Jurkat, Clone E6-1 (cell line): ENCODE measurements at regions not wholly inside any gene's neighbourhood (a gene's known extent, or its start where the extent isn't known, plus 50 kb on each side); places are given as distances from the start of the nearest gene placed in this dataset.

Experiments
- DNase-seq: peaks from one replicate; pipeline ENCODE4 v3.0.0-alpha.2; 2011; ENCODE audit warnings: low read depth, low spot score
- H3K4me3 ChIP-seq: 2 replicates; pipeline ENCODE4 v1.5.1; 2011; ENCODE audit warnings: mild to moderate bottlenecking, low read length, control low read depth, moderate library complexity

DNA sequence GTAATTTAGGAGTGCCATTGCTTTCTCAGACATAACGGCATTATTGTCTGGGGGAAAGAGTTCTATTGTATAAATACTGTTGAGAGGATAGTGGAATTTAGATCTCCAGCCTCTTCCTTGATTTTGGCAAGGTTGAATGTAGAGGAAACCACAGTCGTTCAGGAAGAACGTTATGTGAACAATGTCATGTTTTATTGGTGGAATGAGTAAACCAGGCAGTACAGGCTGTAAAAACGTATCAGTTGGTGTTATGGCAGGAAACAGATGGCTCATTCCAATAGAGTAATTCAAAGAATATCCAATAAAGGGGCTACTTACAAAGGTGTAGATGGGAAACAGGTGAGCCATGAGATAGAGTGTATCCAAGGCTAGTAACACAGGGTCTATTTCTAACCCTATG, 123.6 kb upstream of the SLC35B3 start:
- H3K4me3 ChIP-seq: no peak overlapping the region
- DNase-seq: no peak

DNA sequence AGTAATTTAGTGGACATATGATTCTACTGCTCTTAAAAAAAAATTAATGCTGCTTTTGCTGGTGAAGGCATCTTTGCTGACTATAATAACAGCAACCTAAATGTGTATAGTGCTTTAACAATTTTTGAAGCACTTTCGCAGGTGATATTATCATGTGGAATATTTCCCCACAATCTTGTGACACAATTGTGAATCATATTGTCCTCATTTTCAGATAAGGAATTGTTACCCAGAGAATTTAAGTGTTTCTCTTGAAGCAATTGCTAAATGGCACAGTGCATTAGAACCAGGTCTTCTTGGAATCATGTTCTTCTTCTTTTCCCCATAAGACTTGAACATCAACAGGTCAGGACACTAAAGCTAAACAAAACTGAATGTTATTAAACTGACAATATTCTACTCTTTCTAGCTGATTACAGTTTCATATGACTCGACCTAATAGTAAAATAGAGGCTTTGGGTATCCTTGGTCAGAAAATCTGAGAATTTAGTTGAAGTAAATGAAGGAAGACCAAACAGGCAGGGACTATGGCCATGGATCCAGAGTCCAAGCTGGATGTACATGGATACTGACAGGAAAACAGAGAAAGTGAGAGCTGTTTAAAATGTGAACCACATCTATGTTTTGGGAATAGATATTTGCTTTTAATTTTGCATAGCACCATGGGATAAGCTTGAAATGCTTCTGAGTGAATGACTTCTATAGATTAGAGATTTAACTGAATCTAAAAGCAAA, 121.8 kb upstream of the SLC35B3 start:
- DNase-seq: no peak

DNA sequence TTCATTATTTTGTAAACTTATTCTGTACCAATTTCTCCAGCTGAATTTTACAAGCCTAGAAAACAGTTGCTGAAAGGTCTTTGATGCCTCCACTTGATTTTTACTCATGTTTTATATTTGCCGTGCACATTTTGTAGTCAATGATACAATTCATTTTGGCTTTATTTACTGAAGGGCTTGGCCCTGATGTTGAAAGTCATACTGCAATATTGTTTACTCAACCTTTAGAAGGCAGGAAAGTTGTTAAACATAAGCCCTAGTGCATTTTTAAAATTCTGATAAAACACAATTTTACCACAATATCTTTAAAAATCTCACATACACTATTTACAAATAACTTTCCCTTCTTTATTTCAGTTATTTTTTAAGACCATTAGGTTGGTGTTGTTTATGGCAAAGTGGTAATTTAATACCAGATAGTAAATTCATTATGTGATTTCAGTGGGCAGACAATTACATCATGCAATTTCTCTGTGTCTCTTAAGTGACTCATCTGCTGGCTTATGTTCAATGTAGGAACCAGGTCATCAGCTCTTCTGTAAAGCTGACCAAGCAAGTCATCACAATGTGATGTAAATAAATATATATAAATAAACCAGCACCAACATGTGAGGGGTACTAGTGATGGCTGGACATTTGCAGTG, 121.1 kb upstream of the SLC35B3 start:
- no peak overlapping the region for H3K4me3 ChIP-seq
- no peak for DNase-seq

More for the DNA sequence above, 121.8 kb upstream of the SLC35B3 start:
- no peak overlapping the region for H3K4me3 ChIP-seq

DNA sequence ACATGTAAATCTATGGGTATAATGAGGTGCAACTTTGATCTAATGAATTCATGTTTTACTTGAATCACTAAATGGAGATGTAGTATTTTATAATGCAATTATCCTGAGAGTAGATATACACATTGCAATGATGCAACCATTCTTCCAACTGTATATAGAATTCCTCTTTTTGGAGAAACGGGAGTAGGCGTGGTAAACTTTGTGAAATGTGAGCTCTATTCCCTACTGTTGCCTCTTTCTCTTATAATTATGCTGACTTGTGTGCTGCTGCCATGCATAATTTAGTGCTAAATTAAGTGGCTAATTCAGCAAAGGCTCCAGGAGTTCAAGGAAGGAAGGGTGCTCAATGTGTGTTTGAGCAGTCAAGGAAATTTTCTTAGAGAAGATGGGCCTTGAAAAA, 116.6 kb upstream of the SLC35B3 start:
- H3K4me3 ChIP-seq: no peak overlapping the region
- DNase-seq: no peak

DNA sequence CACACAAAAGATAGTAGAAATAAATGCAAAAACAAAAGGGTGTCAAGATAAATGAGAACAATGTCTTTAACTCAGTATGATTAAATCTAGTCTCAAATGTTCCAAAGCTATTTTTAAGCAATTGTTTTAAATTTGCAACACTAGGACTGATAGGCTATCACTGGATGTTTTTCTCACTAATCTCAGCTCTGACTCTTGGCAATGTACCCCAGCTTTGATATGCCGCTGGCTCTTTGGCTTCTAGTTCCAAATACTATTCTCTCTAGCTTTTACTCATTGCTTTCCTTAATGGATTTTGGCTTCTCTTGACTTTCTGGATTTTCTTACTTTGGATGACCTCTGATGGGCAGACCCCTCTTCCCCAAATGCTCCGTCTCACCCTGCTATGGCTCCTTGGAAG, 116.0 kb upstream of the SLC35B3 start:
- H3K4me3 ChIP-seq: no peak overlapping the region
- no peak for DNase-seq

DNA sequence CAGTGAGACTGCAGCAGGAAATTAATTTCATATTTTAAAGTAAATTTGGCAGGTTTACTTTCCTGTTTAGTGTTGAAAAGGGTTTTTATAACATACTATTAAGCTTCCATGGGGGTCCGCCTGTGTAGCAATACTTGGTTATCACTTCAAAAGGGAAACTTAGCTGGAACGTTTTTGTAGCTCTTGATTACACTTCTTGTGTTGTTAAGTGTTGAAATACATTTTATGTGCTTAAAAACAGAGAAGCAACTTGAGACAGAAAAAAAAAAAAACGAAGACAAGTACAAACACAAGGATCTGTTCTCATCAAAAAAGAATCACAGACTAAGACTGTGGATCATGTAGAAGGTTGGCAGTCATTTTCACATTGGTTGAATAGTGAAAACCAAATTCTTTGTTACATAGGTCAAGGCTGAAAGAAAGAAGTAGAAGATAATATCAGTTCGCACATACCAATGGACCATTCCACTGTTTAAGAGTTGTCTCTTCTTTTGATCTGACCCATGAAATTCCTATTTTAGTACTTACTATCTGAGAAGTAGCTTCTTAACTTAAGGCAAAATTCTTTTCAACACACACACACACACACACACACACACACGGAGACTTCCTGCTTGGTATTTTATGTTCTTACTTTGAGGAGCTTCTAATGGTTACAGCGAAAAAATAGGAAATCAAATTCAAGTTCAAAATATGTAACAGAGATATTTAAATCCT, 113.9 kb upstream of the SLC35B3 start:
- no peak overlapping the region for H3K4me3 ChIP-seq
- DNase-seq: peak; percentile 3

DNA sequence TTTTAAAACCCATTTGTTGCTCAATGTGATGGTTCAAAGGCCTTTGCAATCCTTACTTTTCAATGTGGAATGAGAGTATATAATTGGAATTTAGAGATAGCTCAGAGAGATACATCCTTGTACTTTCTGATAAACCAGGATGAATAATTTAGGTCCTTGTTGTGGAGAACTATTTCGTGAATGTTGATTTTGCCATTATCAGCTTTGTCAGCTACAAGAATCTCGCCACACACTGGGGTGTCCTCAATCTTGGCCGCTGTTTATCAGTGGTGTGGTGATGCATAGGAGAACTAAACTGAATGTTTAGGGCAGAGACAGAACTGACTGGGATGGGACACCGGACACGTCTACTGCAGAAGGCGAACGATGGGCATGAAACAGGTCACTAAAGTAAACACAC, 111.2 kb upstream of the SLC35B3 start:
- no peak for DNase-seq

DNA sequence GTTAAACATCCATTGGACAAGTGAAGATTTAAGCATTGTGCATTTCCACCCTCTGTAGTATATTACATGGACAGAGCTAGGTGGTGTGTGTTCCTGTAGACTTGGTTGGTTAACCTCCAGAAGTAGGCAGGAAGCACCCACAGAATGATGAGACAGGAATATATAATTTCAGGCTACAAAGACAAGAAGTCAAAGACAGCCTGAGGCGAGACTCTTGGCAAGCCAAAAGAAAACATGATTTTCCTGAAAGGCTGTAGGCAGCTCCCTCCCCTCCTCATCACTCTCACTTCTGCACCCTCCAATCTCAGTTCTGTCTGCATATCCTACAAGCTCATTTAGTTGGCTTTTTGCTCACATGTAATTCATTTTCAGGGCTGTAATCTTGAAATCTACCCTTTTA, 110.0 kb upstream of the SLC35B3 start:
- H3K4me3 ChIP-seq: no peak overlapping the region
- DNase-seq: no peak

More for the DNA sequence above, 111.2 kb upstream of the SLC35B3 start:
- H3K4me3 ChIP-seq: no peak overlapping the region

DNA sequence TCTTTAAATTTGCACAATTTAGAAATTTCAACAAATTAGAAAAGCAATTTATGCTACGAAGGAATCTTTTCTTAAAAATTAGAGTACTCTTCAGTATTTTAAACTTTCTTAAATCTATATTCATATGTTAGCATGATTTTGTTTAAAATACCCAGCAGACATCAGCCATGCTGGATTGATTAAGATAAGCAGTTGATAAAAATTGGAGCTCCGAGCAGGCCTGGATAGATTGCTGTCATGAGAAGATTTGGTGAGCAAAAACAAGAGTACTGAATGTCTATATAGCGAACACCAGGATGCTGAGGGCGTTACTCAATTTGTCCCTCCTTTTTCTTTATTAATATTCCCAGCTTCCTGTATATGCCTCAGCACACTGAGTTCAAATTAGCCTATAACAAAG, 108.4 kb upstream of the SLC35B3 start:
- no peak for DNase-seq
- no peak overlapping the region for H3K4me3 ChIP-seq

DNA sequence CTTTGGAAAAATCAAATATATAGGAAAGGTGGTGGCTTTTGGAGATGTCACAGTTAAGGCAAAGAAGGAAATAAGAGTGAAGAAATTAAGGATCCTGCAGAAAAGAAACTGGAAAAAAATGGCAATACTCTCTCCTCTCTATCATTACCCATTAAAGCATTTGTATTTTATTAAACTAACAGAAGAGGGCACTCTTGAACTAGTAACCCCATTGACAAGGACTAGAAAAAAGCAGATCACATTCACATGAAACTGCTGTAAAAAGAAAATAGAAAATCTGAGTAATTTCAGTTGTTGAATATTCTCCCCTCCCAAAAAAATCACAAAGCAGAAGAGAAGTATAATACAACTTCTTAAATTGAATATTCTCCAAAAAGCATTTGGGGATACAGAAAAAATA, 104.1 kb upstream of the SLC35B3 start:
- no peak overlapping the region for H3K4me3 ChIP-seq
- DNase-seq: peak; percentile 2

DNA sequence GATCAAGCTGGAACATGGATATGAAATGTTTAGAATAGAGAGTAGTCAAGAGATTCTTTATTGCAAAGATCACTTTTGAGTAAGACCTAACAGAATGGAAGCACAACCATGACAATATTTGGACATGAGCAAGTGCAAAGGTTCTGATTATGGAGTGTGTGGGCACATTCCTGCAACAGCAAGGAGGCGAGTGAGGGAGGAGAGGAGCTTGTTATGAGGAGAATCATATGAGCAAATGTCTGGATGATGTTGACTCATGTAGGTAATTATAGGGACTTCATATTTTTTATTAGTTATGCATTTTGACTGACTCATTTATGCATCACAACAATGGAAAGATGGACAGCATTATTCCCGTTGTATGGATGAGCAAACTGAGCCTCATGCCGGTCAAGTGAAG, 100.8 kb upstream of the SLC35B3 start:
- no peak for DNase-seq
- H3K4me3 ChIP-seq: no peak overlapping the region

DNA sequence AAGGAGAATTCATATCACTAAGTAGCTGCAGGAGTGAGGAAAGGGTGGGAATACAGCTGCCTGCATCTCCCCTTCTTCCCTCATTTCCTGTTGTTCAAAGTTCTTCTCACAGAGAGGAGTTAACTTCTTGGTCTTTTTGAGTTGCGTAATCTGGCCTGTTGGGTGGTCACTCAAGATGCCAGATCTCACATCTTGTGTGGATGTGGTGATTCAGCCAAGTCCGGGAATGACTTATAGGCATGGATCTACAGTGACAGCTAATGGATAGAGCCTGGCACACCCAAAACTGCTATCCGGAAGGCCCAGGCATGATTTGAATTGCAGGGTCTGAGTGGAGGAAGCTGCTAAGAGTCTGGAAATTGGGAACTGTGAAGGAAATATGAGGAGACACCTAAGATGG, 100.2 kb upstream of the SLC35B3 start:
- no peak for DNase-seq
- H3K4me3 ChIP-seq: no peak overlapping the region

DNA sequence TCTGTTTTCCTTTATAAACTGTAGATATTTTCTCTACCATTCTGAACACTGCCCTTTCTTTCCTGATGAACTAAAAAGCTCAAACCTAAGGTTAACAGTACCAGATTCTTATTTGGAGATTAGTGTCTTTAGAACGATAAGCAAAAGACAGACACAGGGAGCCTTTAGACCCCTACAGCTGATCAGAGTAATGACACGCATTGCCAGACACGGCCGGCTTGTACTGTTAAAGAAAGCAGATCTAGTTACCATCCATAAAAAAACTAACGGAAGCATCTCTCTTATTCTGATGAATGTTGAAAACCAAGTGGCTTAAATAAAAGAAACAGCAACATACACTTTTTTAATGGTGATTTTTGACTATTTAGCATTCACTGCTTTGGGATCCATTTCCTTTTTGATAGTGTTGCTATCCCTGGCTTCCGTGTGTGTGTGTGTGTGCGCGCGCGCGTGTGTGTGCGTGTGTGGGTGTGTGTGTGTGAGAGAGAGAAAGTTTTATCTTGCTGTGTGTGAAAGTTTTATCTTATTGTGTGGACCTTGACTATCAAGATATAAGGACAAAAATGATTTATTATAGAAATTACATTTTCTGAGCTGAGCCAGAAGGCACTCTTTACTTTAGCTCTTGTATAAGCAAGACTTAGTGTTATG, 95.6 kb upstream of the SLC35B3 start:
- no peak overlapping the region for H3K4me3 ChIP-seq
- no peak for DNase-seq

DNA sequence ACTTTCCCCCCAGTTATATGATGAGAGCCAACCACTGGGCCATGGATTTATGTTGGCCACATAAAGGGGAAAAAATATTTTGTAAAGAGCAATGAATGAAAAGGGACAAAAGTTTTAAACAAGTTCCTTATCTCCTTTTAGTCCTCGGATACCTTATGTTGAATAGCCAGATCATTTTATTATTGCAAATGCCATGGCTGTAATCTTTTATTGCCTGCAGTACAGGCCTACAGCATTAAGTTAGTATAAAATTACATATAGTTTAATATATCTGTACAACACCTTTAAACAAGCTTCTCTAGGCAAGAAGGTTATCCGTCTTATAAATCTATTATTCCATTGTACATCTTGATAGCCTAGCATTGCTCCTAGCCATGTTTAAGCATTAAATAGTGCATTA, 93.9 kb upstream of the SLC35B3 start:
- no peak for DNase-seq
- H3K4me3 ChIP-seq: no peak overlapping the region

DNA sequence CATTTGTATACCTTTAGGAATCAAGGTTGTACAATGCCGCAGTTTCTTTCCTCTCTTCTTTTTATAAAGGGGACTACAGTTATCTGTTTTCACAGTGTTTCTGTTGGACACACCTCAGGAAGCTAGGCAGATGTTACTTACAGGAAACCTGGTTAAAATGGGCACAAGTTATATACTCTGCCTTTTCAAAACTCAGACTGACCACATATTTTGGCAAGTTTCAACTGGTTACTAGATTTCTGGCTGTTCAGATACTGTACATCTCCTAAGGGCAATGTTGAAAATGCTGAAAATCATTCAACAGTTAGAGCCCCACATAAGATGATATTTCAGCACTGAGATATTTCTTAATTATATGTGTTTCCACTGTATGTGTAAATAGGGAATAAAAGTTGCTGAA, 92.5 kb upstream of the SLC35B3 start:
- DNase-seq: no peak
- no peak overlapping the region for H3K4me3 ChIP-seq

DNA sequence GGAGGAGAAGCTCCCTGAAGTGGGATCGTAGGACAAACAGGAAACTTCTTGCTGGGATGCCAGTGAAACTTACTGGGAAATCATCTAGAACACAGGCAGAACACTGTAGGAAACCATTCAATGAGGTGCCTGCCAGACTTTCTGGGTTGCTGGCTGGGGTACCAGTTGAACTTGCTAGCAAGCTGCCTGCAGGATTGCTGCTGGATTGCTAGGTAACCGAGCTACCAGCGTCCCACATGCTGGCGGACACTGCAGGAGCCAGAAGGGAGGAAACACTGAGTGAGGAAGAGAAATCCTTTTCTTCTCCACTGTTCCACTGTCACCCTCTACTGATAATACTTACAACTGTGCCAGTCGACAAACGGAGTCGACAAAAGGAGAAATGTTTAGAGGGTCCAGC, 91.3 kb upstream of the SLC35B3 start:
- no peak for DNase-seq
- H3K4me3 ChIP-seq: no peak overlapping the region

DNA sequence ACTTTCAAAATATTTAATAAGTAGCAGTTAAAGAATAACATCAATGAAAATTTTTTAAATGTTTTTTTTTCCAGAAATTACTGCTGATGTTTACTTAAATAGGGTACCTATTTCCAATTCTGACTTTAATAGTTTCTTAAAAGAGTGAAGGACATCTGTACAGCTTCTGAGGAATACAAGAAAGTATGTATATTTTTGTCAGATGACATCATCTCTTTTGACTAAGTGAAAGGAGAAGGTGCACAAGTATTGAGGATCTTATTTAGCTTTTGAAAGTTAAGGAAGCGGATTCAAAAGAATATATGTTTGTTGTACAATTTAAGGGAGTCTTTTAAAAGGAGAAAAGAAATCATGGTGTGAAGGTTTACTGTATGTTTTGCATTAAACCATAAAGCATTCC, 90.0 kb upstream of the SLC35B3 start:
- H3K4me3 ChIP-seq: no peak overlapping the region
- DNase-seq: no peak

DNA sequence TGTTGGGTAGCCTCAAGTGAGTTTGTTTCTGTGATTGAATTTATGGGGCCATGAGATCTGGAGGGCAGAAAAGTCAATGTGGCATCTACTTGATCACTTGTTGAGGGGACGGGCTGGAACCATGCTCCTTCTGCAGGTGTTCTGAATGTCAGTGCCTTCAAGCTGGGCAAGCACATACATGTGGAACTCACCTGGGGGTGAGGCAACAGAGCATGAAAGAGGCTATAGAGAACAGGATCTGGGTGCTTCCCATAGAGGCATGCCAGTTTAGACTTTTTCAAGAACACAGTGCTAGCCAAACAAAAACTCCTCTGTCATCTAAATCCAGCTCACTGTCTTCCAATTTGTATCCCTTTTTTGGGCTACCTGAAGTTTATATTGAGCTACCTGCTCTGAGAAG, 77.8 kb upstream of the SLC35B3 start:
- no peak overlapping the region for H3K4me3 ChIP-seq
- no peak for DNase-seq

DNA sequence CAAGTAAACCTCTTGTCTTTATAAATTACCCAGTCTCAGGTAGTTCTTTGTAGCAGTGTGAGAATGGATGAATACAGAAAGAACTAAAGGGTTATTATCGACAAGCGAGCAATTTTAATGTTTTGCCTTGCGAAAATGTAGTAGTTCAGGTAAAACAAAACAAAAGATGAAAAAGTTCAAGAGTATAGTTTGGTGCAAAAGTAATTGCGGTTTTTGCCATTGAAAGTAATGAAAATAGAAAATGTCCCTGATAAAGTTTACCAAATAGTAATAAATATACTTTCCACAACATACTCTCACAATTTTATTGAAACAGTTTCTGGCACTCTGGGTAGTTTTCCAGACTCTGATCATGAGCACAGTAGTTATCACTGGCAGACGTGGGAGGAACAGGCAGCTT, 71.9 kb upstream of the SLC35B3 start:
- DNase-seq: no peak
- no peak overlapping the region for H3K4me3 ChIP-seq

DNA sequence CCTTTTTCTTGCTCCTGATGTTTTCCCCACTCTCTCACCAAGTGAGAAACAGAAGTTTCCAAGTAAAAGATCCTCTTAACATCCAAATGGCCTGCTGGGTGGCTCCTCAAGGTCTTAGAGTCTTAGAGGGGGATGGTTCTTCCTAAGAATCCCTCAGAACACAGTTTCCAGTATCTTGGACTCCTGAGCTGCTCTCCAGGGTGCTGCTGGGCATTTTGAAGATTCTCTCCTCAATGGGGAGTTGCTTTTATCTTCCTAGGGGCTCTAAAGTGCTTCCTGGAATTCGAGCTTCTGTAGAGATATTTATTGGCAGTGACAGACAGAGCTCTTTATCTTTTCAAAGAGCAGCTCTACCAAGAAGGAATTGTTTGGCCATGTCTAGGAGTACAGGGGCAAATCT, 70.8 kb upstream of the SLC35B3 start:
- H3K4me3 ChIP-seq: no peak overlapping the region
- DNase-seq: no peak
